GM19372 (cell line): ENCODE measurements at regions not wholly inside any gene's neighbourhood (a gene's known extent, or its start where the extent isn't known, plus 50 kb on each side); places are given as distances from the start of the nearest gene placed in this dataset.

ENCODE experiments used
- ATAC-seq: cut with Tn5 transposase; IDR thresholded peaks from one replicate; pipeline ENCODE4 v1.9.1; 2021; ENCODE audit warnings: mild to moderate bottlenecking, low read depth, moderate library complexity; ENCODE audit not compliant: unreplicated experiment

DNA sequence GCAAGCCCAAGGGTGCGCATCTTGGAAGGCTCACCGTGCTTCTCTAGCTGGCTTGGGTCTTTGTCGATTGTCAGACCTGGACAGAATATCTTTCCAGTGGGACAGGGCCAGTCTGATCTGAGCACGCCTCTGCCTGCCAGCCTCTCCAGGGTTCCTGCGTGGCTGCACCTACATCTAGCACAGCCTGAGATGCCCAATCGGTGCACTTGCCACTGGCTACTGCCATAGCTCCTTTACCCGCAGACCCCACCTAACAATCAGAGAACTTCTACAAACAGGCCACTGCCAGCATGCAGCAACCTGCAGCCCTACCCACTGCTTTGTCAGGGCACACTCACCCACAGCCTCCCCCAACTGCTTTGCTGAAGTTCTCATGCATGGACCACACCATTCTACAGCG is 56.7 kb upstream of the PHACTR3 start:
- no peak for ATAC-seq
